COLO829 (cell line): ENCODE measurements at regions not wholly inside any gene's neighbourhood (a gene's known extent, or its start where the extent isn't known, plus 50 kb on each side); places are given as distances from the start of the nearest gene placed in this dataset.
A peak's percentile ranks its signal among the peaks of the same experiment; 100 is the strongest.
"Not testable (repeated sequence)": the region's sequence is repeated elsewhere in the genome, so short reads cannot be mapped to it uniquely, and the experiment has no call there.

ENCODE experiments used
- DNase-seq: peaks from one replicate; pipeline ENCODE4 v3.0.0; 2012; ENCODE audit warnings: low spot score

DNA sequence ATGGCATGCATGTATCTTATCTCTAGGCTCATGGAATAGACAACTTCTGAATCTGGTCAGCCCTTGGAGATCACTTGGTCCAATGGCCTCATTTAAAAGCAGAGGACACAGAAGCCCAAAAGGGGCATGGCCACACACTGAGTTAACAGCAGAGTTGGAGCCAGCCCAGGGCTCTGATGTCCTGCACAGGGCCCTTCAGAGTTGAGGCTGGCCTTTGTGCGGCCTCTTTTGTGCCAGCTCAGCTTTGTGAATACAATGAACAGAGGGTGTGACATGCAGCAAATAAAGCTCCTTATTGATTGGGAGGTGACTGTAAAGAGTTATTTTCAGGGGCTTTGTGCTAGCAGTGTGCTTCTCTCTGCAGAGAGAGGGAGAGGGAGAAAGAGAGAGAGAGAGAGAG is 150.1 kb upstream of the STK32A start:
- DNase-seq: peak; percentile 24

DNA sequence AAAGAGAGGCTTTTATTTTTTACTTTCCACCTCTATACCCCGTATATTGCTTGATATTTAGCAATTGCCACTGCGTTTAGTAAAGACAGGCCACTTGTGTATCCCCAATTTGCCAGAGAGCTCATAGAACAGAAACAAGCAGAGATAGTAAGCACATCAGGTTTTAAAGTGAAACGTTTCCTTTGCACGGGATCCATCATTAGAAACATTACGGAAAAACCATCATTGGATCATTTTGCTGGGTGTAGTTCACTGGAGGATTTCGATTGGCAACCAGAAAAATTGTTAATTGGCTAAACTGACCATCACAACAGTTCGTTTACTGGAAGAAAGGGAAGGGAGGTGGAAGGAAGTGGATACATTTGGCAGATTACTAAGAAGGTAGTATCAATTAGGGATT is 149.4 kb upstream of the STK32A start:
- no peak for DNase-seq

DNA sequence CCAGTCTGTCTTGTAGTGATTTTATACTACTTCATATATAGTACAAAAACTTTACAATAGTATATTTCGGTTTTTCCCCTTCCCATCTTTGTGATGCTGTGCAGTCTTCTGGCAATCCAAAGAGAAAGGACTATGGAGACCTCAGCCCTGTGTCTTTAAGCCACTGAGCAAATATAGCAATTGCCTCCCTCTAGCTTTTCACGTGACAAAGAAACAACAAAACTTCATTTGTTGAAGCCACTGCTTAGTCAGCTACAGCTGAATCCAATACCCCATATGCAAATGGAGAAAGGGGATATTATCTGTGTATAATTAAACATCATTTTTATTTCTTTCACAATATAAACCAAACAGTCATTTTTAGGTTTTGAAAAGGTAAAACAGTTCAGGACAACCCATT is 142.8 kb upstream of the STK32A start:
- DNase-seq: no peak

DNA sequence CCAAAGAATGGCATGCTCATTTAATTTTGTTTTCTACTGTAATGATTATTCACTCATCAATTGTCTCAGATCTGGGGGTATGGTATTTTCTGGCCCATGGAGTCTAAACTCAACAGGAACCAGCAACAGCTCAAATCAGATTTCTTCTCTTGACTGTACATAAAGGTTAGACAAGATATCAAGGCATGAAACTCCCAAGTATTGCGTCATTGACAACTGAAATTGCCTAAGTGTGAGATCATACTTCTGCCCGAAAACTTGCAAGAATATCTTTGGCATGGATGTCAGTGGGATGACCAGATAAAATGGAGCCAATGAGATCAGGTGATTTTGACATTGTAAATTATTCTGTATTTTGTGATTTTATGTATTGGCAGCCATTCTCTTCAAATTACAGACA is 141.7 kb upstream of the STK32A start:
- DNase-seq: no peak

DNA sequence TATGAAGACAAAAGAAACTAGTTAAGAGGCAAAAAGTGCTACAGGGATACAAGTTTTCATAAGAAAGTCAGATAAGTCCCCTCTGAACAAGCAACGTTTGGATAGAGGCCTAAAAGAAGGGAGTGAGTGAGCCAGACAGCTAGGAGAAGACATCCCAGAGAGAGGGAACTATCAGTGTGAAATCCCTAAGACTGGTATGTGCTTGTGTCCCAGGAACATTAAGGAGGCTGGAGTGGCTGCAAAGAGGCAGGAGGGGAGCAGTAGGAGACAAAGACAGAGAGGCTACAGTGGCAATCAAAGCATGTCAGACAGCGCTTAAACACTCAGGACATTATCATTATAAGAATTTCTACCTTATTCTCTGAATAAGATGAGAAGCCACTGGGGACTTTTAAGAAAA is 139.1 kb upstream of the STK32A start:
- no peak for DNase-seq

DNA sequence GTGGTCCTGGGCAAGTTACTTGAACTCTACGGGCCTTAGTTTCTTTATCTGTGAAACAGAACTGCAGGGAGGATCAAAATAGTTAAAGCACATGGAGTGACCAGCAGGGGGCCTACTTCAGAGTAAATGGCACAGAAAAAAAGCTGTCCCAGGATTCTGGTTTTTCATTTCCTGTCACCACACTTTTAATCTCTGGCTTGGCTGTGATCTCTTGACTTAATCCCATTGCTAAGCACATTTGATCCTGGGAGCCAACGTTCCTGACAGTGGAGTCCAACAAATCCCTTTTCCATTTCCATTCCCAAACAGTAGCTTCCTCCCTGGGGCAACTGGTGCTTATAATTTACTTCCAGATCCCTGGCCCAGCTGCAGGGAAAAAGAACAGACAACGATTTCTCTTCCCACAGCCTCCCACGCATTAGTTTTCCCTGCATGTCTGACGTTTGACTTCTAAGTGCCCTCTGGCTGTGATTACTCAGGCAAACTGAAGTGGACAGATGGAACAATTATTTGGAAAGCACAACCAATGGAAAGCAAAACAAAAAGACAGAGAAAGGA is 136.5 kb upstream of the STK32A start:
- DNase-seq: peak; percentile 68

DNA sequence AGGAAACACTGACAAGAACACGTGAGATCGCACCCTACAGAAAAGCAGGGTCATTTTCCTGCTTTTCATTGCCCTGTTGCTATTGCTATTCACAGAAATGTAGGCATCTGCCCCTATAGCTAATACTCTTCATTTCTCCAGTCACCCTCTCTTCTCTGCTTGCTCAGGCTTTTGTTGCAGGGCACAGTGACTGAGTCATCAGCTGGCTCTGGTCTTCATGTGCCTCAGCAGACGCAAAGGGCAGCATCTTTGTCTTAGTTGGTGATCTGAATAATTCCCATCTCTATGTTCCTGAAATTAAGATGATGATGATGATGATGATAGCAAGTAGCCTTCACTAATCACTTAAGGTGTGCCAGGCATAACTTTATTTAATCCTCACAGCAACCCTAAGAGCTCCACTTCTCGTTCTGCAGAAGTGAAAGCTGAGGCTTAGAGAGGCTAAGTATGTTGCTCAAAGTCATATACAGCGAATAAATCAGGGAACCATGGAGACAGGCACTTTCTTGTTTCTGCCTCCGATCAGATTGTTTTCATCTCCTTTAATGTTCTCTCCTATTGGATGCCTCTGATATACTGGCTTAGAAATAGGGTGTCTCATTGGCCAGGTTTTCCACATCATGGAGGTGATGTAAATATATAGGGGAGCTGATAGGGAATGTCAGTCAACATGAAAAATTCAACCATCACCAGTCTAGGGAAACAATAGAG is 133.0 kb upstream of the STK32A start:
- no peak for DNase-seq

DNA sequence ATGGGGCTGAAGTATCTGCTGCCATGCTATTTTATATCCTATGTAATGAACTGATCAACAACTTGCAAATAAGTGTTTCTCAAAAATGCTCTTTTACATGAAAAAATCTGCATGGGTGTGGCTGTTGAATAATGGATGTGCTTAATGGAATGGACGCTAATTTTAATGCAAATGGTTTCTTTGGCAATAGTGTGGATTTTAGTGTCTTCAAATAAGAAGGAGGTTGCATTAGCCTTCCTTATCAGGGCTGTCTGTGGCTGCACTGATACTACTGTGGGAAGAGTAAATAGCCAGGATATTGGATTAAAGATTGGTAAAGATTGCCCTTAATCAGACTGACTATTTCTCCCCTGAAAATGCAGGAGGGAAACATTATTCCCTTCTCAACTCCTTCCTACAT is 121.9 kb upstream of the STK32A start:
- no peak for DNase-seq

DNA sequence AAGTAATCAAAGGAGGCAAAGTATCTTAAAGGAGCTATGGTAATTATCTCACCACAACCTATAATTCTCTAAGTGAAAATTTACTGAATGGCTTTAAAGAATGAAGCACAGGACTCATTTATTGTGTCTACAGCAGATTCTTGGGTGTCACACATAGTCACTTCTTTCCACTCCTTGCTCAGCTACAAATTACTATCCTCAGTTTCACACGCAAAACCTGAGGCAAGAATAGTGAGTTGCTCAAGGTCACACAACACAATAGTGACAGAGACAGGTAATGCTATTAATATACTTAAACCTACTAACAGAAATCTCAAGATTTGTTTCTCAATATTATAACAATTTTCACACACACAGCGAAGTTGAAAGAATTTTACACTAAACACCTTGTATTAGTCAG is 120.9 kb upstream of the STK32A start:
- no peak for DNase-seq

DNA sequence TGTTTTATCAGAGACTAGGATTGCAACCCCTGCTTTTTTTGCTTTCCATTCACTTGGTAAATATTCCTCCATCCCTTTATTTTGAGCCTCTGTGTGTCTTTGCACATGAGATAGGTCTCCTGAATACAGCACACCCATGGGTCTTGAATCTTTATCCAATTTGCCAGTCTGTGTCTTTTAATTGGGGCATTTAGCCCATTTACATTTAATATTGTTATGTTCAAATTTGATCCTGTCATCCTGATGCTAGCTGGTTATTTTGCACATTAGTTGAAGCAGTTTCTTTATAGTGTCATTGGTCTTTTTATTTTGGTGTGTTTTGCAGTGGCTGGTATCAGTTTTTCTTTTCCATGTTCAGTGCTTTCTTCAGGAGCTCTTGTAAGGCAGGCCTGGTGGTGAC is 95.1 kb upstream of the STK32A start:
- not testable (repeated sequence) for DNase-seq

DNA sequence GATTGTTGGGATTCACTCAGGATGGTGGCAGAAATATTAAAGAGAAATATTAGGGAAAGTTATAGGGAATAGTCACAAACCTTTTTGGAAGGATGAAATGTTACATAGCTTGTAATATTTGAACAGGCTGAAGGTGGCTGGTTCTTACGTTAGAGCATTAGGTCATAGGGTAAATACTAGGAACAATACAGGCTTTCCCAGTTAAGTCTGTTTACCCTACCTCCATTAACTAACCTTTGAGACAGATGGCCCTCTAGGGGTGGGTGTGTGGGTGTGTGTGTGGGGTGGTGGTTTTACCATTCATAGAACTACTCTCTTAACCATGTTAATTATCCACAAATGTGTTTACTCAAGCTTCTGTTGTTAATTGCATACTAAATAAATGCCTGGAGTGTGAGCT is 94.3 kb upstream of the STK32A start:
- no peak for DNase-seq

DNA sequence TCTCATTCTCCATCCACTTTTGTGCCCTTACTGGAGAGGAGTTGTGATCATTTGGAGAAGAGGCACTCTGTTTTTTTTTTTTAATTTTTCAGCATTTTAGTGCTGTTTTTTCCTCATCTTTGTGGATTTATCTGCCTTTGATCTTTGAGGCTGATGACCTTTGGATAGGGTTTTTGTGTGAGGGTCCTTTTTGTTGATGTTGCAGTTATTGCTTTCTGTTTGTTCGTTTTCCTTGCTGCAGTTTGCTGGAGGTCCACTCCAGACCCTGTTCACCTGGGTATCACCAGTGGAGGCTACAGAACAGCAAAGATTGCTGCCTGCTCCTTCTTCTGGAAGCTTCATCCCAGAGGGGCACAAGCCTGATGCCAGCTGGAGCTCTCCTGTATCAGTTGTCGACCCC is 93.2 kb upstream of the STK32A start:
- DNase-seq: not testable (repeated sequence)

DNA sequence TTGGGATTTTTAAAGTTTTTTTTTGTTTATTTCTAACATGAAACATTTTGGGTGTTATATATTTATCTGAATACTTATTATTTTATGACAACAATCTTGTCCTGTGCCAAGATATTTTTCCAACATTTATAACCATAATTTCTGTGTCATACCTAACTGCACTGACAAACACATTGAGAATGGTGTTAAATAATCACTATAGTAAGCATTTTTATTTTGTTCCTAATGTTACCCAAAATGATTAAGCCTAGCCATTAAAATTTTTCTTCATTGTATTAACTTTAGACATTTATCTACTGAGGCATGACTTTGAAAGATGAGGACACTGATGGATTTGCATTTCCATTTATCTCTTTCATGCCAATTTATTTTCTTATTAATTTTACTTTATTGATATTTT is 91.6 kb upstream of the STK32A start:
- DNase-seq: no peak

DNA sequence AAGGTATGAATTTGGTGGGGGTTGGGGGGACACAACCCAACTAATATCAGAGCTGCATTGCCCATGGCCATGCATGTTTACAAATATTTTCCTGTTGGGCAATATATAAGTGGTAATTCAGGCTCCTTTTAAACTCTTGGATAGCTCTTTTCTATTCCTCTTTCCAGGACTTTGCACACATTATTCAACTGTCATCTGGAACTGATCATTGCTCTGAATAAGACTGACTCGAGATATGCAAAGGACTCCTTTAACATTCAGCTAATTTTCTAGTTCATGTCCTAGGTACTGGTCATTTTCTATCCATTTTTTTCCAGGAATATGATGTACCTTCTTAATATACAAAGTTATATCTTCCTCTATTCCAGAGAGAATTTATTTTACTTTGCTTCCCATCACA is 89.5 kb upstream of the STK32A start:
- DNase-seq: no peak

DNA sequence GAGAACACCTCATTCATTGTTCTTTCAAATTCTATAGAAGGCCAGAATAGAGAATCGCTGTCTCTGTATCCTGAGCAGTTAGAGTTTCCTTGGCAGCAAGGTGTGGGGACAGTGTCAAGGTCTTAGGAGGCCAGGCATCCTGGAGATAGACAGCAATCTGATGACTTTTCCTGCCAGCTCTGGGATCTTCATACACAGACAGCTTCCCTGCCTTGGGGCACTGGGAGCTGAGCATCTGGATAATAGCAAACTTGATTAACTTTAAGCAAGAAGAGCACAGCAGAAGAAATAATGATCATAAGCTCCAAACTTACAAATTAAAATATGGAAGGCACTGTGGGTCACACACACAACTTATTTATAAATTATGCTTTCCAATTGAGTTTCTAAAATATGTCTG is 86.1 kb upstream of the STK32A start:
- no peak for DNase-seq

DNA sequence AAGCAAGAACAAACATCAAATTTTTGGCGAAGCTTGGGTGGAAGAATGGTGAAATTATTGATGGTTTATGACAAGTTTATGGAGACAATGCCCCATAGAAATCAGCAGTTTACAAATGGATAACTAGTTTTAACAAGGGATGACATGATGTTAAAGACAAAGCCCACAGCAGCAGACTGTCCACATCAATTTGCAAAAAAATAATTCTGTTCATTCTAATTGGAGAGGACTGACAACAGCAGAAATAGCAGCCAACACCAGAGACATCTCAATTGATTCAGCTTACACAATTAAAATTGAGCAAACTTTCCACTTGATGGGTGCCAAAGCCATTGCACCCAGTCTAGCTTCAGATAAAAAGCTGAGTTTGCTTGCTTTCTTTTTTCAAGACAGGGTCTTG is 82.7 kb upstream of the STK32A start:
- DNase-seq: no peak

DNA sequence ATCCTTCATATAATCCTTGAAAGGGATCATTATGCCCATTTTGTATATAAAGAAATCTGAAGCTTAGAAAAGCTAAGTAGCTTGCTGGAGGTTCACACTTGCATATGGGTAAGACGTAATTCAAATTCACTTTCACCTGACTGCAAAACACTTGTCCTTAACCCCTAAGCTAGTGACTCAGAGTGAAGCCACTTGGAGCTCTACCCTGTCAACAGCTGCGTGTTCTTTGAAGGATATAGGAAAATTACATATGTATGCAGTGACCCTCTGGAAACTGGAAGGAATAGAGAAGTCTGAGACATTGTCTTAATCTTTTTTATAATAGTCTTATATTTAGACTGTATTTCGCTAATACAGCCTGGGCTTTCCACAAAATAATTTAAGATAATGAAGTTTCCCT is 80.0 kb upstream of the STK32A start:
- DNase-seq: no peak

DNA sequence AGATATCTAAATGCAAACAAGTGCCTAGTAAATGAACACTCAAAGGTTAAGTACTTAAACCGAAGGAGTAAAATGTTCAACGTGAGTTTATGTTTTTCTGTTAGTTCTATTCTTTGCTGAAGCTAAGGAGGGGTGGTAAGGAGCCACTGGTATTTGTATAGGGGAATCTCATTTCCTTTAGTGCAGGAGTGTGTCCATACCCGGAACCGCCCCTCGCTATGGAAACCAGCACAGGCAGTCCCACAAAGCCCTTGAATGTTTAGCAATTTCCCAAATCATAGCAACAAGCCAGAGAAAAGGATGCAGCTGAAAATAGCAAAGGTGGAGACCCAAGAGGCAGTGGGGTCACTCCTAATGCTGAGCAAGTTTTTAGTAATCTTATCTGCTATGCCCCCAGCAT is 78.8 kb upstream of the STK32A start:
- no peak for DNase-seq

DNA sequence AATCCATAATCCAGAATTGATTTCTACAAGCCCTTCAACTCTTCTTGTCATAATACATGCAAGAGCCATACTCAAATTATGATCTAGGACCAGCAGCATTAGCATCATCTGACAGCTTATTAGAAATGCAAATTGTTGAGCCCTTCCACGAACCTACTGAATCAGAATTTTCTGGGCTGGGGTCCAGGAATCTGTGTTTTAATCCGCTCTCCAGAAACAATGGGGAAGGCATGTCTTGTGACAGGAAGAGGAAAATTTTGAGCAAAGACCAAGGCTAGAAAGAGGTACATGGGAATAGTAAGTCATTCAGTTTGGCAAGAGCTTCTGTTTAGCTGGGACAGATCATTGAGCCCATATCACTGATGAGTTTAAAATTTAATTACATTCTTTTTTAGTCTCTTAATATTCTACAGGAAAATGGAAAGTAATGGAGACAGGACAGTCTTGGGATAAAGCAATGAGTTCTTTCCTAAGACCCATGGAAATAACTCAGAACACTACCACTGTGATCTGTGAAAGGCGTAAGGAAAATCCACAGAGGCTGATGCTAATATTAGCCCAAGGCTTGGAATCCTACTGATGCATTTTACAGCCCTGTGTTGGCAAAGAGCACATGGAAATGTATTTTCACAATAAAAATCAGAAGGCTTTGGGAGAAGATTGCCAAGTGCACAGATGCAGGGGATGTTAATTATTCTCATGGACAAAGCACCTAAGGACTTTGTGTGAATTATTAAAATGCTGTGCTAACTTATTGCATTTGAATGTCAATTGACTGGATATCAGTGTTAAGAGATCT is 73.7 kb upstream of the STK32A start:
- no peak for DNase-seq

DNA sequence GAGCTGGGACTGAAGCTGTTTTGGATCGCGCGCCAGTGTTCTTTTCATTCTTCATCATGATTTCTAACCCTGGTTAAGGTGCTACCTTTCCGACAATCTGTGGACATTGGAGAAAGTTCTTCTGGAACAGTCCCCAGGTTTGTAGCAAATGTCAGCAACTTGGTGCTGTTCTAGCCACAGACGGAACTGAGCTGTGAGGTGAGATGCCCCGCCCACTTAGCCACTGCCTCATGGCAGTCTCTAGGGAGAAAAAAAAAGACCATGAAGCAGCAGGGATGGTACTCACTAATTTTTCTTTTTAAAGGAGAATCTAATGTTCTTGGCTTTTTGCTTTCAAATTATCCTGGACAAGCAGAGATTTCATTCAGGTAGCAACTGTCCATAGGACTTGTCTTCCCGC is 72.1 kb upstream of the STK32A start:
- DNase-seq: no peak

DNA sequence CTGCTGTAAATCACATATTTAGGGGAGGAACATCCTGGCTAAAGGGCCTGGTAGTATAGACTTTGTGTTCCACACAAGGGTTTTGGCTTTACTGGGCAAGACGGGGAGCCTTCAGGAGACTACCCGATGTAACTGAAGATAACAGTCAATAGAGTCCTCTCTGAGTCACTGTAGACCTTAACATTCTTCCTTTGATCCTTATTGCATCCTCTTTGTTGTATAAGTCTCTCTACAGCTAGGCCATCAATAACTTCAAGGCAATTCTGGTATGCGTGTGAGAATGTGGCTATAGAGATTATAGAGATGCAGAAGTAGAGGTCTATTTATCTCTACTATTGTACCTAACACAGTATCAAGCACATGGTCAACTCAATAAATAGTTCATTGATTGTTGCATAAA is 67.3 kb upstream of the STK32A start:
- DNase-seq: no peak

DNA sequence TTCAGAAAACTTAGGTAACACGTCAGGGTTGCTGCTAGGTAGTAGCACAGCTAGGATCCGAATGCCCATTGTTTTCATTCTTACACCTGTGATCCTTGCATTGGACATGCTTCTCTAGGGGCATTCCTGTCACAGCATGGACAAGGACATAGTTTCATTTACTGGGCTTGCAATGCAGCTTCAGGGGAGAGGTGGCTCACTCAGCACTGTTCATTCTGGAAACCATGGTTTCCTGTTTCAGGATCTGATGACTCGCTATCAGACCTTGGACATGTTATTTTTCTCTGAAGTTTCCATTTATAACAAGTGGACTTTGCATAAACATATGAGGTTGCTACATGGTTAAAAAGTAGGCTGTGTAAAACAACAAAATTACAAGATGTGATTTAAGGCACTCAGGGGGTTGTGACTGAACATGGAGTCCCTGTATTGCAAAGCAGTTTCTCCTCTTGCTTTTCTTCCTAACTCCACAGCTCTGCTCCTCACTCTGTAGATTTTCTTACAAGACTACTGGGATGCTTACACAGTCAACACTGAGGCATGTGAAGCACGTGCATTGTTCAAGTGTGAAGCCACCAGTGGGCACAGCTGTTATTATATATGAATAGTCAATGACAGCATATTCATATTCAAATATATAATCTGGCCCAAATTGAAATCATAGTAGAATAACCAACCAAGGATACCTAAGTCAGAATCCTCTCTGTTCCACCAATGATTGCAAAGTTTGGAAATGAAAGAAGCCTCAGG is 66.1 kb upstream of the STK32A start:
- no peak for DNase-seq

DNA sequence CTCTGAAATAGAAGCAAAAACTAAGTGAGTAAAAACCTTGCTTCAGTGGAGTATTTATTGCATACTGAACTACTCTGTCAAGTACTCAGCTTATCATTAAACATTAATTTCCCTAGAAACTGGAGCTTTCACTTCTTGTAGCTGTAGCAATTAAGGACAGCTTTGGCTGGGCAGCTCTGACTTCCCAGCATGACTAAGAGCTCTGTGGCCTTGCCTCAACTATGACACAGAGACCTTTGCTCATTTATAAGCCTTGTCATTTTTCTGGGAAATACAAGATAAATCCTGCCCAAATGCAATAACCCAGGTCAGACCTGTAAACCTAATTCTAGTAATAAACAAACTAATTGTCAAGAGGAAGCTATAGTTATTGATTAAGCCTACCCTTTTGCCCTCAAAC is 65.4 kb upstream of the STK32A start:
- no peak for DNase-seq
